ENCODE measurements at regions not wholly inside any gene's neighbourhood (a gene's known extent, or its start where the extent isn't known, plus 50 kb on each side); places are given as distances from the start of the nearest gene placed in this dataset.
"Not testable (repeated sequence)": the region's sequence is repeated elsewhere in the genome, so short reads cannot be mapped to it uniquely, and the experiment has no call there.

DNA sequence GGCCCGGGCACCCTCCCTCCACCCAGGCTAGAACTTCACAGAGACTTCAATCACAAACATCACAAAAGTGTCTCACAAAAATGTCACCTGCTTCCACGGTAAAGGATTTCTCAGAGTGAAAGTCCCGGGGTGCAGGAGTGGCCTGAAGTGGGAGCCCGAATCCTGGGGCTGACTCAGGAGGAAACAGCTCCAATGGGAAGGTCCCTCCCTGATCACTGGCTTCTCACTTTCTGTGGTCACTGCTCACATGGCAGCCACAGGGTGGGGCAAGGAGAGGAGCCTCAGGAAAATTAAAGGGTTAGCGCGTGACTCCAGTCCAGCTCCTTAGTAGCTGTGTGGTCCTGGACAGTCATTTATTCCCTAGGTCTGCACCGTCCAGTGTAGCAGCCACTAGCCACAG is 564.5 kb upstream of the B3GAT1 start:
- DNase-seq, result no peak

DNA sequence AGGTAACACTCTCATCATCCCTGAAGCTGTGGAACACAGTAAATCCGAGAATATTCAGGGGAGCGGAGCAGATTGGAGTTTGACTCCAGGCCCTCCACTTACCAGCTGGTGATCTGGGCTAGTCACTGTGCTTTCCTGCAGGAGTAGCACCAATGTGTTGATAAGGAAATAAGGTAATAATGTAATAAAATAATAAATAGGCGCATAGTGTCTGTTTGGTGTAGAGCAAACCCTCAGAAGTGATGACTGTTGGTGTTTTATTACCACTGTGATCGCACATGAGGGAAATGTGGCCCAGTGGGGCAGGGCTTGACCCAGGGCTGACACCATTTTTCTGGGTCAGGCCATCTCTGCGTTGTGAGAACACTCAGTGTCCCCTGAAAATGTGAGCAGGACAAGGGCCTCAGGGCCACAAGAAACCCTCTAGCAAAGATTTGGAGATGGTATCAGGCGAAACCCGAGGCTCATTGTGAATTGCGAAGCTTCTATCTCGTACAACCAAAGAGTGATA is 563.9 kb upstream of the B3GAT1 start:
- DNase-seq, result no peak

DNA sequence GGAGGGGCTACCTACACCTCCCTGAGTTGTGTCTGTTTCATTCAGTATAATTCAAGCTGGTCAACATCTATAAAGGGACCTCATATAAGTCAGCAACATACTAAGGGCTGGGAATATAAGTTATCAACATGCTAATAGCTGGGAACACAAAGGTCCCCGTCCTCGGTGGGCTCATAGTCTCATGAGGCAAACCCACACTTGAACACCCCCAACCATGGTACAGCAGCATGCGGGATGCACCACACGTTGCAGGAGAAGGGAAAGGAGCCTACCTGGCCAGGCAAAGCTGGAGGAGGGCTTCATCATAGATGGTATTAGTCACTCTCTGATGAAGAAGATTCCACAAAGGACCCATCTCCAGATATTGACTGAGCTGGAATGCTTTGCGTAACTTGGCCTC is 561.8 kb upstream of the B3GAT1 start:
- DNase-seq, result no peak

DNA sequence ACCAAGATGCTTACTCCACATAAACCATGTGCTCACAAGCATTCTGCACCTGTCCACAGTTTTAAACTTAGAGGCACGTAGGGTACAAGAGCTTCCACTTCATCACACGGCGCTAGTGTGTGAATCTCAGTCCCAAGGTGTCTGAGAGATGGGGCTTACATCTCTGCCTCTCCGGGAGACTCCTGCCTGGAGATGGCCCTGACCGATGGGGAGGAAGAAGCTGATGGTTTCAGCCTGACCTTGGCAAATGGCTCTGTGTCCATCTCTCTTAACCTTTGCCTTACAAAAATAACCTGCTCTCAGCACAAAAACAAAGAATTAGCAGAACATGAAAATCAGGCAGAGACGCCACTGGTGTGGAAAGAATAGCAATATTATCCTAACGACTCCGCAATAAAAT is 559.3 kb upstream of the B3GAT1 start:
- no peak for DNase-seq

DNA sequence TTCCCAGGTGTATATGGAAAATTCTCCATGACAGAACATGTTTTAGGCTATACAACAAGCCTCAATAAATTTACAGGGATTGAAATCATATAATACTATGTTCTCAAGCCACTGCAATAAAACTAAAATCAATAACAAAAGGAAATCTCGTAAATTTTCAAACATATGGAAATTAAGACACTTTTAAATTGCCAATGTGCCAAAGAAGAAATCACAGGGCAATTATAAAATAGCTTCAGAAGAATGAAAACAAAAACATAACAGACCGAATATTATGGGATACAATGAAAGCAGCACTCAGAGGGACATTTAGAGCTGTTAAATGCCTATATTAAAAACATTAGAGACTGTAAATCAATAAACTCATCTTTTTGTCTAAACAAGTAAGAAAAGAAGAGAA is 555.7 kb upstream of the B3GAT1 start:
- DNase-seq, result no peak

DNA sequence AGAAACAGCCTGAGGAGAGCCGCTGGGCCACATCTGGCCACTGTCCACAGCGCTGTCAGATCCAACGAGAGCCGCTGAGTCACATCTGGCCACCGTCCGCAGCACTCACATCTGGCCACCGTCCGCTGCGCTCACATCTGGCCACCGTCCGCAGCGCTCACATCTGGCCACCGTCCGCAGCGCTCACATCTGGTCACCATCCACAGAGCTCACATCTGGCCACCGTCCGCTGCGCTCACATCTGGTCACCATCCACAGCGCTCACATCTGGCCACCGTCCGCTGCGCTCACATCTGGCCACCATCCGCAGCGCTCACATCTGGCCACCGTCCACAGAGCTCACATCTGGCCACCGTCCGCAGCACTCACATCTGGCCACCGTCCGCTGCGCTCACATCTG is 549.3 kb upstream of the B3GAT1 start:
- DNase-seq, result not testable (repeated sequence)

DNA sequence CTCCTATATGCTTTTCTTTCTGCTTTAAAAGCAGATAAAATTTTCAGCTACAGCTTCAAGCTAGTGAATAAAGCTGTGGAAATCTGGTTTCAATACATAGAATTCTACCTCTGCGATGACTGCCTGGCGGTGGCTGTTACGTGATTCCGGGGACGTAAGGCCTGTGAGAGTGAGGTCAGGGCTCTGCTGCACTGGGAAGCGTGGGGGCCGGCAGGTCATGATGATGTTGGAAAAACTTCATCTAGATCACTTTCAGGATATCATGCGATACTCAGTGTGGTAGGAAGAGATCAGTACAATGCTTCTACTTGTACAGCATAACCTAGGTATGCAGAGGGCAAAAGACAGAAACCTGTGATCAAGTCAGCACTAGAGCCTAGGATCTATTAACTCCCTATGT is 546.8 kb upstream of the B3GAT1 start:
- no peak for DNase-seq

DNA sequence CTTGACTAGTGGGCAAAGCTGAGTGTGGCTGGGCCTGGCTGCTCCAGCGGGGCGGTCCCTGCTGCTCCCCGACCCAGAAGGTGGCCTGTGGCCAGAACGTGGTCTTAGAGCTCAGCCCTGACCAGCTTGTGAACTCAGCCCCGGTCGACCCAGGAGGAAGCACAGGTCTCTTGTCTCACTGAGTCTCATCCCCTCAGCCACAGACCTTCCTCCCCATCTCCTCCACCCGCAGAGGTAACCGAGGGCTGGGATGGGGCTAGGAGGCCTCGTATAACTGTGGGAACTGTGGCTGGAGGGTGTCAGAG is 546.2 kb upstream of the B3GAT1 start:
- no peak for DNase-seq

DNA sequence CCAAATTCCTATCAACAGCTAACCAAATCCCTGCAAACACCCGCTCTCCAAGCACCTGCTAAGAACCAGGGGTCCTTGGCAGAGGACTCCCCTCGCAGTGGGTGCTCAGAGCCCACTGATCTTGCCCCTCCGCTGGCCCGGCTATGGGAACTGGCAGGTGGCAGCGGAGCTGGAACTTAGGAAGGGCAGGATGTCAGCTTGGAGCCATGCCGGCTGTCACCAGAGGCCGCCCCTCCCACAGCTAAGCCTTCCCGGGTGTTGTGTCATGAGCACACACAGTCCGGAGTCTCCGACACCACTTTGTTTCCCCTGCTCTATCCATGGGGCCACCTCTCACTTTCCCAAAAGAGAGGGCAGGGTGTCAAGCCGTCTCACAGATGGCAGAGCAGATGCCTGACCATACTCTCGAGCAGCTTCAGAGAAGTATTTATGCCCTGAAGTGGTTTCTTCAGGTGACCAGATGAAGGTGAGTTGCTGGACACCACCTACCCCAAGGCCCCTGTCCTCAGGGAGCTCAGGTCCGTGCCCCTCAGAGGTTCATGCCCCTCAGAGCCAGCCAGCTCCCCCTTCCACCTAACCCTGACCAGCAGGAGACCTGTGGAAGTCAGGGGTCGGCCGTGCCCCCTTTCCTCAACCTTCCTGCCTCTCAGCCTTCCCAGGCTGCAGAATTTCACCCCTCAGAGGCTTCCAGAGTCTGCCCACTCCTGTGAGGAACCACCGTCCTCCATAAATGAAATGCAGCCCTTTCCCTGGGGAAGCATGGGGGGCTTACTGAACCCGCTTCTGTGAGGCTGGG is 545.7 kb upstream of the B3GAT1 start:
- peak; percentile 50 for DNase-seq

DNA sequence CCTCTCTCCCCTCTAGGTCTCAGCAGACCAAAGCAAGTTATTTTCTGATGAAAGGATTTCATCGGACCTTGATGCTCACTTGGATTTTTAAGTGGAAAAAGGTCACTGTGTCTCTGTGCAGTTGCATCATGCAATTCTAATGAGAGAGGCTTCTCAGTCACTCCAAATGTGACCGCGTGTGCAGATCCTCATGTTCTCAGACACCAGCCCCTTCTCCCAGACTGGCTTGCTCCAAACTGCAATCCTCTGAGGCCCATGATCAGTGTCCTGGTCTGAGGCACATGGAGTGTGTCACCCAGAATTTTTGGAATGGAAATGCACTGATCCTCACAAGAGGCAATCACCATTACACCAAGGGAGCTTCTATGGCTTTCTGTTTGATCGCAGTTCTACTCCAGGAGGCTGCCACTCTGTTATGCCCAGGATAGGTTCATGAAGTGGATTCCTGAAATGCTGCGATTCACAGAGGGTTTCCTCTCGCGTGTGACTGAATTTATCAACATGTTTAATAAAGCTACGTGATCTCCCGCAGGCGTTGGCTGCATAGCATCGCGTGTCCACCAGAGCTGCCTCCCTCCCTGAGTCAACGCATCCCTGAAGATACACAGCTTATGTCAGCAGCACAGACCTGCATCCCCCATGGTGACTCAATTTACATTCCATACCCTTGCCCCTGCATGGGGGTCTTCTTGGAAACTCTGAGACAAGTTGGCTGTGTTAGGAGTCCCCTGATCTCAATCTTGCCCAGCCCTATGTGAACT is 544.6 kb upstream of the B3GAT1 start:
- no peak for DNase-seq

DNA sequence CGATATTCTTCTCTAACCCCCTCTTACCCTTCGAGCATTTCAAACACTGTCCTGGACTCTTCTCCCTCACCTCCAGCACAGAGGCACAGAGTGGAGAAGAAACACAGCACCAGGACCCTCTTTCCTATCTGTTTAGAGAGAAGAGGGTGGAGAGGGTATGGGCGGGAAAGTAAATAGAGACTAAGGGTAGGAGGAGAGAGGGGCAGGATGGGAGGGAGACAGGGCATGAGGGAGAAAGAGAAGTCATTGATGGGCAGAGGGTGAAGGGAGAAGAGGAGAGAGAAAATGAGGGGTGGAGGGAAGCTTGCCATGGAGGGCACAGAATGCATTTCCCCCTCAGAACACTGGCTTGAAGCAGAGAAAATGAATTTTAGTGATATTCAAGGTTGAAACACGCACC is 543.9 kb upstream of the B3GAT1 start:
- DNase-seq, result not testable (repeated sequence)

DNA sequence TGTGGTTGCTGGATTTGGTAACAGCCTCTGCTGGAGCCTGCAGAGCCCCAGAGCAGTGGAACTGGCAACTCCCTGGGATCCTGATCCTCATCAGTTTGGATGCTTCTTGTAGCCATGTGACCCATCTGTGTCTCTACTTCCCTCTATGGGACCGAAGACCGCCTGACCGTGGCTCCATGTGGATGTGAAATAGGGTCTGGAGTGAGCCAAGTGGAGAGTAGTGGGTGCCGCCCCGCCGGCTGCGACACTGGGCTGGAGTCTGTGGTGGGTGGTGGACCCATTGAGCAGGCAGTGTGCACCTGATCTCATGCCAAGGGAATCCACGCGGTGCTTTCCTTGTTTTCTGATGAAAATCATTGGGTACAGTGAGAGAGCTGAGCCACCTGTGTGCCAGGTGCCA is 543.2 kb upstream of the B3GAT1 start:
- no peak for DNase-seq

DNA sequence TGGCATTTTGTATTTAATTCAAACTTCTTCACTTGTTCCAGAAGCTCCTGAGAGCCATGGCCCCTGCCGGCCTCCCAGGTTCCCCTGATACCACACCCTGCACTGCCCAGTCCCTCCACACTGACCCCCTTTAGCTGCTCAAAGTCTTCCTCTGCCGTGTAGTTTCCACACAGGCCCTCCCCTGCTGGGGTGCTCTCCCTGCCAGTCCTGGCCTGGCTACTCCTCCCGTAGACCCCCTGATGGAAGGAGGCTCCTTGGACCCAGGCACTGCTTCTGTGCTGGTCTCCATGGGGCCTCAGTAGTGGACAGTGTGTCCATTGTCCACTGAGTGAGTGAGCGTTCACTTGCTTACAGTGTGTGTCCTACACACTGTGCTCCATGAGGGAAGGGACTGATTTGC is 542.4 kb upstream of the B3GAT1 start:
- not testable (repeated sequence) for DNase-seq

DNA sequence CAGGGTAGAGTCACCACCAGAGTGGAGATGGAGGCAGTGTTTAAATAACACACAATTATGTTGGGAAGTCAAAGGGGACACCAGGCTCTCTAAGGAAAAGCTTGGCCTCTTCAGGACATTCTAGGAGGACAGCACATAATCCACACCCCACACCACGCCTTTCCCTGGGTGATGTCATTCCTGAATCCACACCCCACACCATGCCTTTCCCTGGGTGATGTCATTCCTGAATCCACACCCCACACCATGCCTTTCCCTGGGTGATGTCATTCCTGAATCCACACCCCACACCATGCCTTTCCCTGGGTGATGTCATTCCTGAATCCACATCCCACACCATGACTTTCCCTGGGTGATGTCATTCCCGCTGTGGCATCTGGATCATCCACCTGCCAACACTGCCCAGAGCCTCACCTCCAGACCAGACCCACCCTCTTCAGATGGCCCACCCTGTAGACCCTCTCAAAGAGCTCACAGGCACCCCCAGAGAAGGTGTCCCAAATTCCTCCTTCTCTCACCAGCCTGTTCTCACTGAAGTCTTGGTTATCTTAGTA is 541.5 kb upstream of the B3GAT1 start:
- DNase-seq, result not testable (repeated sequence)

DNA sequence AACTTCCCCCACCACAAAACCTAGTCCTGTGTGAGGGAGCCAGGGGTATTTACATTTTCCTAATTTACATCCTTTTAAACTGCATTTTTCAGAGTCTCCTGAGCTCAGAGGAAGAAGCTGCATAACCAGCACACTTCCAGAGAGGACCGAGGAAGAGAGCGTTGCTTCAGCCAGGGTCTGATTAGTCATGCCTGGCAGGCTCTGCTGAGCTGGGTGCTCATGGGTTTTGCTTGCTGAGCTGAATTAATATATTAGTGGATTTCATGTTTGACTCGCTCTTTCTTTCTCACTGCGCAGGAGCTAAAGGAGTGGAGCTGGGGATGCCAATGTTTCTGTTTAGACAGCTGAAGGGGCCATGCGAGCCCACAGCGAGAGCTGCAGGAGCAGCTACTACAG is 539.3 kb upstream of the B3GAT1 start:
- DNase-seq, result no peak

DNA sequence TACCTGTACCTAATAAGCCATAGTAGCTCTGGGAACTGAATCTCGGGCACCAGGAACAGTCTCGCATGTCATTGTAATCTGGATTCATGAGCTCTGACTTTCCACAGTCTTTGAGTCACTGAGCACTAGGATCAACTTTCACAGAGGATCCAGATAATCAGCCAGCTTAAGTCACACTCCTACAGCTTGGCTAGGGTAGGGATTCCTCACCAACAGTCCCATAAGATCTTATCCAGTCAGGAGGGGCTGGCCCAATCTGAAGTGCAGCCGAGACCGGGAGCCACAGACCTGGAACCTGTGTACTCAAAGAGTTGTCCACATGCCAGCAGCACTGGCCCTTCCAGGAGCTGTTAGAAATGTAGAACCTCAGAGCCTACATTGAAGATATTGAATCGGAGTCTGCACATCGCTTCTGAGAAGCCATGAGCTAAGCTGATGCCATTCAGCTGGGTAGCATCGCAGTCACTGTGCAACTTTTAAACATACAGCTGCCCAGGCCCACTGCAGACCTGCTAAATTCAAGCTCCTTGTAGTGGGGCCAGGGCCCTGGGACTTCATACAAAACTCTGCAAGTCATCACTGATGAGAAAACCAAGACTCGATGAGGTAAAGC is 538.8 kb upstream of the B3GAT1 start:
- no peak for DNase-seq

DNA sequence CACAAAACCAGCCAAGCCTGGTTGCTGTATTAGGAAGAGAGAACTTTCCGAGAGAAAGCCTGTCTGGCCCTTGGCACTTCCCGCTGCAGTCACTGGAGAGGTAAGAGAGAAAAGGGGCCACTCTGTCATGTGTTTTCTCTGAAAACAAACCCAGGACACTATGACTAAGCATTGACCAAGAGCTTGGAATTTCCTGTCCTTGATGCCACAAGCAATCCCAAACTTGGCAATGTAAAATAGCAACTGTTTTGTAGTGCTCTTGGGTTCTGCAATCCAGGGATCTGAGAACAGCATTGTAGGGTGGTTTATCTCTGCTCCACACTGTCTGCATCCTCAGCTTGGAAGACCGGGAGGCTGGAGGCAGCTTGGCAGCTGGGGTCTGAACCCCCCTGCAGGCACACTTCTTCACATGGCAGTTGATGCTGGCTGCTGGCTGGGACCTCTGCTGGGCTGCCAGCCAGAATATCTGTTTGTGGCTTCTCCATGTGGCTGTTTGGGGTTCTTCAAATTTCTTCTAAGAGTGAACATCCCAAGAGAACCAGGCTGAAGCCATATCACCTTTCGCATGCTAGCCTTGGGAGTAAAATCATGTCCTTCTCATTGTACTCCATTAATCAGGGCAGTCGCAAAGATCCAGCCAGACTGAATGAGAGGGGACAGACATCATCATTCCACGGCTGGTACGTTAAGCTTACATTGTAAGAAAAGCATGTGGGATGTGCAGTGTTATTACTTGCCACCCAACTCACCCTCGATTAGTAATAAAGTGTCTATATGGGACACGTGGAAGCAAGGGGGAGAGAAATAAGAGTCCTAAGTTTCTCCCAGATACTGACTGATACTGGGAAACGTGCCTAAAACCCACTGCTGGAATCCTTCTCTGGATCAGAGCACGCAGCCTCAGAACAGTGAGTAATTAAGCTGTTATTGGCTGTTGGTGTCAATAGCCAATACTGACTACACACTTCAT is 537.4 kb upstream of the B3GAT1 start:
- no peak for DNase-seq

DNA sequence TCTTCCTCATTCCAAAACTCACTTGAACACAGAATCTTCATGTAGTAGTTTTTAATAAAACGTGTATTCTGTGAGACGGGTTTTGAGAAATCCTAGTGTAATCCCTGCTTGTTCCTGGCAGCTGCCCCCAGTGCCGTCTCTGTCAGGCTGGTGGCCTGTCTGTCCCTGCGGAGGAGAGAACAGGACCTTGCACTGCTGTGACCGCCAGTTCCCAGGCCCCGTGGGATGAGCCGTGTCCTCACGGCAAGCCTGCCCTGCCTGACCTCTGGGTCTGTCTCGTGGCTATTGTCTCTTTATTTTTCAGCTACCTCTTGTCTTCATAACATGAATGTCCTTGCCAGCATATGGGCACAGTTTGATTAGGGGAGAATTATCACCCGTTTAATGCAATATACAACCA is 535.5 kb upstream of the B3GAT1 start:
- DNase-seq, result no peak

DNA sequence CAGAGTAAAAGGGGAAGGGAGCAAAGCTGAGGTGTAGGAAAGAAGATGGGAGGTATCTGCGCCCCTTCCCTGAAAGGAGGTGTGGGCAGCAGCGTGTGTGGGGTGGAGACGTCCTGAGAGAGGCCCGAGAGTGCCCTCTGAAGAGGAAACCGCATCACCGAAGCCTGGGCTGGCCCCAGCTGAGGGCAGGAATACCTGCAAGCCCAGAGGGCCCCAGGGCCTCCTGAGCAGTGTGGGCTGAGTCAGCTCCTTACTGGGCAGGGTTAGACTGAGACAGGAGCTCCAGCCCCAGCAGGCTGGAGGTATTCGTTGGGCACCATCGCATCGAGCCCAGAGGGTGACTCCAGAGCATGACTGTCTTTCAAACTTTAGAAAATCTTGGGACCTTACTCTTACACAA is 534.0 kb upstream of the B3GAT1 start:
- DNase-seq, result no peak

DNA sequence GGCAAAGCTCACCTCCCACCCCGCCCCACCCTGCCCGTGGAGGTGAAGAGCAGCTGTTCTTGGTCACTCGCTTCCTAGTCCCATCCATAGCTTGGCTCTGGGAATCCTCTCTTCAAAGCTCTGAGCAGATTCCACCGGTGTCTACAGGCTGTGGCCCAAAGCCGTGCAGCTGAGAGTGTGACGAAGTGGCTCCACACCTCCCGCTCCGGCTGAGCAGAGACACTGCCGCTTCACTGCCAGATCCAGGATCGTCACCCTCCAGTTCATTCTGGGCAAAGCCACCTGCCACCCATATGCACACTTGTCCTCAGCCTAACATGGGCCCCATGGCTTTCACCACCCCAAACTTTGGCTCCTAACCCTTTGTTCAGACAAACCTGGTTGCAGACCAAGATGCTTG is 532.9 kb upstream of the B3GAT1 start:
- no peak for DNase-seq

DNA sequence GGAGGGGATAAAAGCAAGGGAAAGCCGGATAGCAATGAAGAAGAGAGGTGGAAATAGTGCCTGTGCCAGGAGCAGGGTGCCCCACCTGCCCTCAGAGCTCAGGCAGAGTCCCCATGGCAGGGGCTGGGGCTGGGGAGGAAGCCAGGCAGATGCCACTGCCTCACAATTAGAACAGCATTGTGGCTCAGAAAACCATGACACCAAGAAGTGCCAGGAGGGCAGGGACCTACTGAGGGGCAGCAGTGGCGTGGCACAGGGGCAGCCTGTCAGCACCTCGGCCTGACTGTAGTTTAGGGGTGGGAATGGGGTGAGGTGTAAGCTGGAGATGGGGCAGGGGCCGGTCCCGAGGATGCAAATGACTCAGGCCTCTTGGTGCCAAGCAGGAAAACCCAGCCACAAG is 532.1 kb upstream of the B3GAT1 start:
- no peak for DNase-seq

DNA sequence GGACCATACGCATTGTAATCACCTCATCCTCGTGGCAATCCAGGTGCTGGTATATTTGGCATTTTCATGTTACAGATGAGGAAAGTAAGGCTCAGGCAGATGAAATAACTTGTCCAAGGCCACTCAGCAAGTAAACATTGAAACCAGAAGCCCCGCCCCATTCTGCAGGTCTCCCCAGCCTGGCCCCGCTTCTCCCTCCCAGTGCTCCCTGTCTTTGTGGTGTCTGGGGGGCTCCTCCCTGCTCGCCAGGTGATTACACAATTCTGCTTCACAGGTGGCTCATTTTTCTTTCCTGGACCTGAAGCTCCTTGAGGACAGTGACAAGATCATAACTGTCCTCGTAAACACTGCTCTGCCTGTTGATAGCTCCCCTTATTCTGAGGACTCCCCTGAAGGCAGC is 531.5 kb upstream of the B3GAT1 start:
- DNase-seq, result no peak

DNA sequence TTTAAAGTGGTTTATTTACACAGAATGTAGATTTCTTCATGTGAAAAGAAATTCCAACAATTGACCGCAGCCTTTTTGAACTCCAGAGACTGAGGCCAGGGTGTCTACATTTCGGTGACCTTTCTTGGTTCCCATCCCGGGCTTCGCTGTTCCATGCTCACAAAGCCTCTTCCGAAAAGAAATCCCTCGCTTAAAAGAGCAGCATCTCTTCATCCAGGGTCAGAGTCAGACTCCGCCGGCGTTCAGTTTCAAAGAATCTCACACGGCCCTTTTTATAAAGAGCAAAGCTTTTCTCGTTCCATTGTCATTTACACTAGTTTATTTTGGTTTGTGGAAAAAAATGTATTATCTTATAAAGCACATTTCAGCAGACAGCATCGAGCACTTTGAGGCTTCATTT is 530.6 kb upstream of the B3GAT1 start:
- DNase-seq, result no peak

Measured in NCI-H524 treated with DMSO at 0.1 percent for 48 hours (cell line).